Natural killer cell (primary cell): ENCODE measurements at regions not wholly inside any gene's neighbourhood (a gene's known extent, or its start where the extent isn't known, plus 50 kb on each side); places are given as distances from the start of the nearest gene placed in this dataset.
"Not testable (repeated sequence)": the region's sequence is repeated elsewhere in the genome, so short reads cannot be mapped to it uniquely, and the experiment has no call there.

Experiments used
- ATAC-seq, 3 donors: fragments of 150-1000 bp in 2 of 3; fragments of 200-7000 bp in 1 of 3; cut with Tn5 transposase; 1 replicate in 1 of 3; 2 replicates in 2 of 3; pipeline ENCODE4 v1.10.0; 2021; ENCODE audit warnings: mild to moderate bottlenecking in 2 of 3, moderate library complexity in 2 of 3
- DNase-seq, 2 donors: peaks; one replicate each; pipeline versions ENCODE4 v3.0.0 to v3.0.0-alpha.2; 2013 to 2021; ENCODE audit warnings: mixed read lengths in 1 of 2
- H3K27ac ChIP-seq: one replicate; pipeline ENCODE4 v1.5.1; 2013; ENCODE audit warnings: mild to moderate bottlenecking, low read length
- H3K27me3 ChIP-seq: one replicate; pipeline ENCODE4 v1.6.1; 2013; ENCODE audit warnings: low read length; ENCODE audit not compliant: control insufficient read depth, insufficient read depth
- H3K36me3 ChIP-seq: one replicate; pipeline ENCODE4 v1.6.1; 2013; ENCODE audit warnings: low read length; ENCODE audit not compliant: control insufficient read depth, insufficient read depth
- H3K4me1 ChIP-seq: one replicate; pipeline ENCODE4 v1.6.1; 2013; ENCODE audit warnings: low read length; ENCODE audit not compliant: control insufficient read depth, insufficient read depth
- H3K4me3 ChIP-seq: one replicate; pipeline ENCODE4 v1.5.1; 2013; ENCODE audit warnings: low read length
- H3K9me3 ChIP-seq: one replicate; pipeline ENCODE4 v1.6.1; 2013; ENCODE audit warnings: low read length; ENCODE audit not compliant: control insufficient read depth, insufficient read depth
- H3K27ac Mint-ChIP-seq, 2 donors: one replicate each; pipeline ENCODE4 v1.8.0; 2022; ENCODE audit warnings: mild to moderate bottlenecking in 2 of 2, mixed read lengths in 2 of 2, moderate library complexity in 1 of 2
- H3K27me3 Mint-ChIP-seq, 2 donors: one replicate each; pipeline ENCODE4 v1.8.0; 2022; ENCODE audit warnings: low read depth in 2 of 2, mixed read lengths in 2 of 2
- H3K36me3 Mint-ChIP-seq: one replicate; pipeline ENCODE4 v1.8.0; 2022; ENCODE audit warnings: mixed read lengths
- H3K4me1 Mint-ChIP-seq, 2 donors: one replicate each; pipeline ENCODE4 v1.8.0; 2022; ENCODE audit warnings: mixed read lengths in 2 of 2
- H3K4me3 Mint-ChIP-seq: one replicate; pipeline ENCODE4 v1.8.0; 2022; ENCODE audit warnings: mild to moderate bottlenecking, moderate library complexity, mixed read lengths
- H3K9me3 Mint-ChIP-seq, 2 donors: one replicate each; pipeline ENCODE4 v1.8.0; 2022; ENCODE audit warnings: mixed read lengths in 2 of 2
- CTCF ChIP-seq: fragments of 200-600 bp; IDR thresholded peaks from one replicate; pipeline ENCODE4 v1.8.0; 2022; ENCODE audit warnings: antibody characterized with exemption
- WGBS: methylation state at CpG from one replicate; pipeline ENCODE4 v1.1.7; 2013; ENCODE audit warnings: missing lambda C conversion rate; ENCODE audit not compliant: insufficient coverage; 5-methylcytosine and 5-hydroxymethylcytosine counted together
- intact Hi-C: fragments of 100-400 bp; cut with micrococcal nuclease; formaldehyde crosslinking; loops from one replicate; pipeline ENCODE4 v1.14.2; 2022

- H3K27ac ChIP-seq, H3K27me3 Mint-ChIP-seq, H3K27me3 ChIP-seq, H3K27ac Mint-ChIP-seq, H3K36me3 Mint-ChIP-seq, H3K4me3 Mint-ChIP-seq, ATAC-seq, DNase-seq, H3K4me3 ChIP-seq, H3K9me3 Mint-ChIP-seq, H3K4me1 Mint-ChIP-seq, H3K9me3 ChIP-seq, H3K4me1 ChIP-seq, intact Hi-C loops, H3K36me3 ChIP-seq: not testable (repeated sequence)
- WGBS, result 100% methylated on average over 2 of the region's 5 CpGs
Measured at GRCh38 chr6:23821141-23821540, 304.9 kb upstream of the NRSN1 start.

GRCh38 chr6:23823421-23823820 lies 302.6 kb upstream of the NRSN1 start:
- intact Hi-C loops, result no loop called here
- Histone ChIP-seq H3K9me3 (no peaks in the 10 kb centered on the region), H3K4me3 (no peak overlapping the region), H3K27ac (no peak overlapping the region), H3K36me3 (no peaks in the 10 kb centered on the region), H3K27me3 (no peaks in the 10 kb centered on the region), H3K4me1 (no peaks in the 10 kb centered on the region)
- Mint-ChIP-seq H3K4me1 (no peaks in the 10 kb centered on the region), H3K27ac (no peak overlapping the region), H3K9me3 (peaks cover under 1 to 4% of the 10 kb centered on the region in 2 donors), H3K27me3 (no peaks in the 10 kb centered on the region), H3K4me3 (no peak overlapping the region), H3K36me3 (peaks cover 3% of the 10 kb centered on the region)
- DNase-seq (no peak), ATAC-seq (no peak)
- no peak for TF ChIP-seq CTCF
- 44% methylated on average over 1 of the region's 1 CpG for WGBS

GRCh38 chr6:23826572-23826971 lies 299.4 kb upstream of the NRSN1 start:
- intact Hi-C loops, result no loop called here
- H3K9me3 Mint-ChIP-seq, result peaks cover 6 to 8% of the 10 kb centered on the region in 2 donors
- Histone ChIP-seq H3K27me3 (no peaks in the 10 kb centered on the region), H3K4me3 (no peak overlapping the region), H3K36me3 (no peaks in the 10 kb centered on the region), H3K4me1 (no peaks in the 10 kb centered on the region), H3K9me3 (no peaks in the 10 kb centered on the region), H3K27ac (no peak overlapping the region)
- no peak overlapping the region for H3K4me3 Mint-ChIP-seq
- no peak overlapping the region for H3K27ac Mint-ChIP-seq
- no peak for TF ChIP-seq CTCF
- DNase-seq (no peak), ATAC-seq (no peak)
- H3K4me1 Mint-ChIP-seq, result no peaks in the 10 kb centered on the region
- peaks cover 6% of the 10 kb centered on the region for H3K36me3 Mint-ChIP-seq
- 100% methylated on average over 1 of the region's 1 CpG for WGBS
- H3K27me3 Mint-ChIP-seq, result no peaks in the 10 kb centered on the region

- no peak for TF ChIP-seq CTCF
- H3K4me1 ChIP-seq, result no peaks in the 10 kb centered on the region
- Mint-ChIP-seq H3K27ac (no peak overlapping the region), H3K4me3 (no peak overlapping the region), H3K36me3 (peaks cover 6% of the 10 kb centered on the region), H3K27me3 (no peaks in the 10 kb centered on the region), H3K9me3 (peaks cover 9 to 10% of the 10 kb centered on the region in 2 donors), H3K4me1 (no peaks in the 10 kb centered on the region)
- DNase-seq, result no peak
- intact Hi-C loops, result no loop called here
- no peaks in the 10 kb centered on the region for H3K27me3 ChIP-seq
- H3K4me3 ChIP-seq, result no peak overlapping the region
- H3K27ac ChIP-seq, result no peak overlapping the region
- ATAC-seq, result no peak
- no peaks in the 10 kb centered on the region for H3K9me3 ChIP-seq
- WGBS, result 94% methylated on average over 6 of the region's 6 CpGs
- H3K36me3 ChIP-seq, result no peaks in the 10 kb centered on the region
Measured at GRCh38 chr6:23828861-23829260, 297.2 kb upstream of the NRSN1 start.
